NAMALWA (cell line): ENCODE measurements at regions not wholly inside any gene's neighbourhood (a gene's known extent, or its start where the extent isn't known, plus 50 kb on each side); places are given as distances from the start of the nearest gene placed in this dataset.
"Not testable (repeated sequence)": the region's sequence is repeated elsewhere in the genome, so short reads cannot be mapped to it uniquely, and the experiment has no call there.

Source experiments
- DNase-seq: peaks from one replicate; pipeline ENCODE4 v3.0.0-alpha.2; 2015; ENCODE audit warnings: low spot score

GRCh38 chr18:15315301-15315700 is 567.3 kb downstream of the ANKRD30B start:
- not testable (repeated sequence) for DNase-seq

GRCh38 chr18:15318655-15319054 is 570.7 kb downstream of the ANKRD30B start:
- not testable (repeated sequence) for DNase-seq

- DNase-seq: not testable (repeated sequence)
Observed at GRCh38 chr18:15329713-15330112, 581.7 kb downstream of the ANKRD30B start.

GRCh38 chr18:15330149-15330548 is 582.2 kb downstream of the ANKRD30B start:
- DNase-seq: not testable (repeated sequence)

GRCh38 chr18:15330600-15330999 is 582.6 kb downstream of the ANKRD30B start:
- not testable (repeated sequence) for DNase-seq

GRCh38 chr18:15375671-15376070 is 627.7 kb downstream of the ANKRD30B start:
- DNase-seq: not testable (repeated sequence)

GRCh38 chr18:15407874-15408273 is 659.9 kb downstream of the ANKRD30B start:
- DNase-seq: peak; percentile 18
